ENCODE measurements at regions not wholly inside any gene's neighbourhood (a gene's known extent, or its start where the extent isn't known, plus 50 kb on each side); places are given as distances from the start of the nearest gene placed in this dataset.

- Histone ChIP-seq H2BK20ac (ENCODE audit: low read depth, low read length, poor library complexity, severe bottlenecking) (no peak overlapping the region), H2AFZ (ENCODE audit: low read length) (no peak overlapping the region), H3K9me3 (ENCODE audit: control insufficient read depth, low read depth, low read length) (no peaks in the 10 kb centered on the region), H3T11ph (ENCODE audit: low read length) (no peak overlapping the region), H3K18ac (ENCODE audit: insufficient read length, low read depth, low read length) (no peak overlapping the region), H2BK120ac (ENCODE audit: low read depth, low read length, poor library complexity, severe bottlenecking) (no peak overlapping the region), H3K79me1 (ENCODE audit: insufficient read depth, low read depth, low read length, poor library complexity, severe bottlenecking) (no peaks in the 10 kb centered on the region), H4K5ac (ENCODE audit: insufficient read length, low read depth, low read length) (no peak overlapping the region), H4K8ac (replicated peaks; ENCODE audit: insufficient read length, low read depth, low read length) (no peak overlapping the region), H3K9ac (ENCODE audit: extremely low read depth, insufficient read length, low read length) (no peak overlapping the region), H4K91ac (ENCODE audit: insufficient read length, low read depth, low read length) (no peak overlapping the region), H2BK5ac (ENCODE audit: insufficient read length, low read length) (no peak overlapping the region), H3K27me3 (ENCODE audit: insufficient read depth, low read length) (no peaks in the 10 kb centered on the region; the same call in 1 of the 2 replicates), H3K4me2 (ENCODE audit: insufficient read depth, insufficient read length, low read length) (no peak overlapping the region), H3K27ac (ENCODE audit: insufficient read length, low read depth, low read length) (no peak overlapping the region), H3K23me2 (ENCODE audit: insufficient read length, low read depth, low read length, poor library complexity, severe bottlenecking) (peaks cover 2% of the 10 kb centered on the region), H2AK5ac (ENCODE audit: insufficient read length, low read length) (no peak overlapping the region), H3K79me2 (ENCODE audit: insufficient read depth, low read length) (no peaks in the 10 kb centered on the region), H3K4ac (ENCODE audit: low read depth, low read length) (no peak overlapping the region), H2BK15ac (ENCODE audit: low read depth, low read length) (no peak overlapping the region), H2BK12ac (ENCODE audit: insufficient read length, low read depth, low read length) (no peak overlapping the region), H3K14ac (ENCODE audit: insufficient read depth, low read length) (no peak overlapping the region), H3K23ac (ENCODE audit: insufficient read length, low read depth, low read length) (no peak overlapping the region), H3K56ac (ENCODE audit: insufficient read length, low read depth, low read length) (no peak overlapping the region), H4K20me1 (ENCODE audit: control insufficient read depth, insufficient read depth, insufficient read length) (no peaks in the 10 kb centered on the region), H3K4me1 (ENCODE audit: insufficient read depth, low read length) (no peaks in the 10 kb centered on the region; the same call in 1 of the 2 replicates)
- Mint-ChIP-seq H3K4me1 (peaks cover 24 to 36% of the 10 kb centered on the region in 2 experiments), H3K36me3 (ENCODE audit: insufficient read depth in 1 of 3, low read depth in 3 of 3) (peaks cover 0 to 5% (median 0%) of the 10 kb centered on the region in 3 experiments; a peak in 3 of 7 replicates), H3K27me3 (ENCODE audit: low read depth) (peaks cover 13% of the 10 kb centered on the region), H3K4me3 (no peak overlapping the region), H3K27ac (no peak overlapping the region), H3K9me3 (peaks cover 0 to 5% of the 10 kb centered on the region in 2 experiments; a peak in 4 of 5 replicates)
- TF ChIP-seq, protein P1, sequence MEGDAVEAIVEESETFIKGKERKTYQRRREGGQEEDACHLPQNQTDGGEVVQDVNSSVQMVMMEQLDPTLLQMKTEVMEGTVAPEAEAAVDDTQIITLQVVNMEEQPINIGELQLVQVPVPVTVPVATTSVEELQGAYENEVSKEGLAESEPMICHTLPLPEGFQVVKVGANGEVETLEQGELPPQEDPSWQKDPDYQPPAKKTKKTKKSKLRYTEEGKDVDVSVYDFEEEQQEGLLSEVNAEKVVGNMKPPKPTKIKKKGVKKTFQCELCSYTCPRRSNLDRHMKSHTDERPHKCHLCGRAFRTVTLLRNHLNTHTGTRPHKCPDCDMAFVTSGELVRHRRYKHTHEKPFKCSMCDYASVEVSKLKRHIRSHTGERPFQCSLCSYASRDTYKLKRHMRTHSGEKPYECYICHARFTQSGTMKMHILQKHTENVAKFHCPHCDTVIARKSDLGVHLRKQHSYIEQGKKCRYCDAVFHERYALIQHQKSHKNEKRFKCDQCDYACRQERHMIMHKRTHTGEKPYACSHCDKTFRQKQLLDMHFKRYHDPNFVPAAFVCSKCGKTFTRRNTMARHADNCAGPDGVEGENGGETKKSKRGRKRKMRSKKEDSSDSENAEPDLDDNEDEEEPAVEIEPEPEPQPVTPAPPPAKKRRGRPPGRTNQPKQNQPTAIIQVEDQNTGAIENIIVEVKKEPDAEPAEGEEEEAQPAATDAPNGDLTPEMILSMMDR (conservative IDR thresholded peaks at IDR 0.05): no peak
- WGBS (ENCODE audit: extremely low coverage, insufficient read length, low lambda C conversion rate): no CpG with 5 or more reads among the region's 7 CpGs
- no peak for DNase-seq
Measured at GRCh38 chr15:70382009-70382749, 284.5 kb upstream of the TLE3 start.
